ENCODE measurements at regions not wholly inside any gene's neighbourhood (a gene's known extent, or its start where the extent isn't known, plus 50 kb on each side); places are given as distances from the start of the nearest gene placed in this dataset.

- no peak overlapping the region for H3K27ac ChIP-seq
- TF ChIP-seq ZFX (IDR thresholded peaks at IDR 0.05; ENCODE audit: borderline replicate concordance) (no peak), CTCF (IDR thresholded peaks at IDR 0.05) (no peak)
Observed at GRCh38 chr5:164370841-164371240, 865.4 kb downstream of the MAT2B start.

DNA sequence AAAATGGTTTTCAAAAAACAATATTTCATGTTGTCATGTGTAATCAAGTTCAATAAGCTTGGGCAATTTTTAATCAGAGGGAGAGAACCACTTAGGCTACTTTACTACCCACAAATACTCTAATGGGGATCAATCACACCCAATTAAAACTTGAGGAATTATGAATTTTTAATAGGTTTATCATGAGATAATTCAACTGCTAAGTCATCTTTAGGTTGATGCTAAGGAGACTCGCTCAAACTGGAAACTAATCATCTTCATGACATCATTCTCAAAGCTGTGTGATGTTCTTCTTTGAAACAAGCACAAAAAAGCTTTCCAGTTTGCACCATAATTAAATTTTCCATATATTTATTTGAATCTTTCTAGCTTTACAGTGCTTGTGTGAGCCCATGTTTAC is 867.5 kb downstream of the MAT2B start:
- no peak for TF ChIP-seq ZFX (IDR thresholded peaks at IDR 0.05; ENCODE audit: borderline replicate concordance)
- TF ChIP-seq CTCF (IDR thresholded peaks at IDR 0.05): no peak
- no peak overlapping the region for H3K27ac ChIP-seq

- TF ChIP-seq CTCF (IDR thresholded peaks at IDR 0.05) (no peak), ZFX (IDR thresholded peaks at IDR 0.05; ENCODE audit: borderline replicate concordance) (no peak)
- H3K27ac ChIP-seq: no peak overlapping the region
Observed at GRCh38 chr5:164373876-164374275, 868.5 kb downstream of the MAT2B start.

DNA sequence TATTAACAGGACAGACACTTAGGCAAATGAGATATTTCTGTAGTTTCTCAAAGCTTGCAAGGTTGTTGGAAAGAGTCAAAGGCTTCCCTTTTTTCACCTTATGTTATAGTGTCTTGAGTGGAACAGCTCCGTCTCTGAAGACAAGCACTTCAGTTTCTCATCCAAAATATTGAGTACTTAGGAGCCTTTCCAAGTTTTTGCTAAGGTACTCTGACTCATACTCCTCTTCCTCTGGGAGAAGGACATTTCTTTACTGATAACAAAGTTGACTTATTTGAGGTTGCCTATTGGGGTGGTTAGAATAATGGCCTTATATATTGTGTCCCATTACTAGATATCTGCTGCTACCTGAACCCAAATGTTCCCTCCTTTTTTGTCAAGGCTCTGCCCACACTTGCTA is 869.6 kb downstream of the MAT2B start:
- H3K27ac ChIP-seq: no peak overlapping the region
- TF ChIP-seq ZFX (IDR thresholded peaks at IDR 0.05; ENCODE audit: borderline replicate concordance): no peak
- TF ChIP-seq CTCF (IDR thresholded peaks at IDR 0.05): no peak

GRCh38 chr5:164376843-164377242 is 871.4 kb downstream of the MAT2B start:
- TF ChIP-seq CTCF (IDR thresholded peaks at IDR 0.05): no peak
- no peak for TF ChIP-seq ZFX (IDR thresholded peaks at IDR 0.05; ENCODE audit: borderline replicate concordance)
- H3K27ac ChIP-seq: no peak overlapping the region

DNA sequence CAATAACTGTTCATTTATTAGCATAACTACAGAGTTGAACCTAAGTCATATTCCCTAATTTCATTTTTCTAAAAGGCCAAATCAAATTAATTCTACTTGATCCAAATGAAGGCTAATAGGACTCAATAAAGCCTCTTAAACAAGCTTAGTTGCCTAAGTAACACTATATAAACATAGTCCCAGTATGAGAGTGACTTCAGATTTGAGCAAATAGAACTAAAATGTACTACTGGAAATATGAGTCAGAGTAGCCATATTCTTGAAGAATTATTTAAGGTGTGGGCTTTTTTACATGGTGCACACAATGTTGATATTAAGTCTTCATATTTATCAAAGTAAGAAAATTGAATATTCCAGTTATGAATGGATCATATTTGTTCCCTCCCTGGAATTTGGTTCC is 872.3 kb downstream of the MAT2B start:
- H3K27ac ChIP-seq: no peak overlapping the region
- no peak for TF ChIP-seq ZFX (IDR thresholded peaks at IDR 0.05; ENCODE audit: borderline replicate concordance)
- no peak for TF ChIP-seq CTCF (IDR thresholded peaks at IDR 0.05)

DNA sequence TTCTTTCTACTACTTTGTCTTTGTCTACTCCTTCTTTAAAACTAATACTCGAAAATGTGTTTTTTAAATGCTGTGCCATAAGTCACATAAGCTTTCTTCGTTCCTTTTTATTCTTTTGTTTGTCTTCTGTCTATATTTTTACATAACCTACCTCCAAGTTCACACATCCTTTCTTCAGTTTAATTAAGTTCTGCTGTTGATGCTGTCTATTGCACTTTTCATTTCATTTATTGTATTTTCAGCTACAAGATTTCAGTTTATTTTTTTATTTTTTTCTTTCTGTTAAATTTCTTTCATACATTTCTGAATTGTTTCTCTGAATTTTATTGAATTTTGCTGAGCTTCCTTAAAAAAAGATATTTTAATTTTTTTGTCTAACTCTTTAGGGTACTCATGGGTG is 878.2 kb downstream of the MAT2B start:
- TF ChIP-seq ZFX (IDR thresholded peaks at IDR 0.05; ENCODE audit: borderline replicate concordance) (no peak), CTCF (IDR thresholded peaks at IDR 0.05) (no peak)
- no peak overlapping the region for H3K27ac ChIP-seq
